GM12878 (cell line): ENCODE measurements at regions not wholly inside any gene's neighbourhood (a gene's known extent, or its start where the extent isn't known, plus 50 kb on each side); places are given as distances from the start of the nearest gene placed in this dataset.

Experiments used
- ATAC-seq: fragments of 200-7000 bp; cut with Tn5 transposase; 3 replicates; pipeline ENCODE4 v1.9.1; 2020; ENCODE audit warnings: mild to moderate bottlenecking, moderate library complexity
- BruUV-seq: library from RNA; stranded (reverse); fragments of 400-500 nt; replicated peaks from 2 replicates; lab custom pipeline; 2021; lab: Mats Ljungman, UMichigan
- CTCF ChIA-PET: fragments of 300-600 bp; sonication (Branson Sonifier 250); formaldehyde crosslinking; extraction: SDS; loops from one replicate; lab custom pipeline; 2021; ENCODE audit warnings: inconsistent platforms; lab: Yijun Ruan, JAX
- POLR2A ChIA-PET: fragments of 350-600 bp; formaldehyde crosslinking; extraction: SDS; loops from one replicate; lab custom pipeline; 2021; ENCODE audit warnings: inconsistent platforms; lab: Charles Lee
- RAD21 ChIA-PET: fragments of 300-600 bp; sonication (Branson Sonifier 250); formaldehyde crosslinking; loops from one replicate; lab custom pipeline; 2023; ENCODE audit warnings: antibody characterized with exemption; ENCODE audit not compliant: unreplicated experiment; lab: Charles Lee
- SMC1A ChIA-PET: fragments of 300-600 bp; sonication (Branson Sonifier 250); formaldehyde crosslinking; loops from one replicate; lab custom pipeline; 2023; ENCODE audit not compliant: unreplicated experiment, uncharacterized antibody; lab: Charles Lee
- DNase-seq: peaks from one replicate; pipeline ENCODE4 v3.0.0-alpha.2; 2011; ENCODE audit warnings: low read depth, low spot score
- FAIRE-seq: peaks from 3 replicates; lab custom pipeline; 2011; peaks lifted over from hg19 to GRCh38; lab: Jason Lieb, UNC
- H2AFZ ChIP-seq: 2 replicates; pipeline ENCODE4 v1.6.0; 2011; ENCODE audit warnings: low read depth, low read length, control low read depth; ENCODE audit not compliant: control insufficient read depth
- H3K27ac ChIP-seq: 2 replicates; pipeline ENCODE4 v1.5.1; 2011; ENCODE audit warnings: control low read depth; ENCODE audit not compliant: control insufficient read depth, insufficient read depth
- H3K27me3 ChIP-seq, 2 experiments: replicated peaks in 1 of 2; 2 replicates each; pipeline versions ENCODE4 v1.6.0 to v1.6.1; 2011; ENCODE audit warnings: low read length in 1 of 2; ENCODE audit not compliant: control insufficient read depth in 2 of 2, insufficient read depth in 2 of 2
- H3K36me3 ChIP-seq, 2 experiments: 2 replicates each; pipeline ENCODE4 v1.5.1; 2011; ENCODE audit warnings: low read length in 1 of 2; ENCODE audit not compliant: control insufficient read depth in 2 of 2, insufficient read depth in 2 of 2
- H3K4me1 ChIP-seq: 2 replicates; pipeline ENCODE4 v1.6.1; 2011; ENCODE audit warnings: mild to moderate bottlenecking, low read length, moderate library complexity, mixed read lengths; ENCODE audit not compliant: control insufficient read depth, insufficient read depth
- H3K4me2 ChIP-seq: 2 replicates; pipeline ENCODE4 v1.6.0; 2011; ENCODE audit warnings: control low read depth; ENCODE audit not compliant: control insufficient read depth, insufficient read depth
- H3K4me3 ChIP-seq: fragments of 200-600 bp; sonication (generic); 2 replicates; pipeline ENCODE4 v1.5.1; 2016
- H3K79me2 ChIP-seq: 2 replicates; pipeline ENCODE4 v1.6.0; 2011; ENCODE audit warnings: low read length; ENCODE audit not compliant: control insufficient read depth, insufficient read depth
- H3K9ac ChIP-seq: 2 replicates; pipeline ENCODE4 v1.8.0; 2011; ENCODE audit warnings: low read length, control low read depth, mixed read lengths; ENCODE audit not compliant: control insufficient read depth, insufficient read depth
- H3K9me3 ChIP-seq: replicated peaks from 3 replicates; pipeline ENCODE4 v1.5.1; 2011; ENCODE audit warnings: mild to moderate bottlenecking, low read length; ENCODE audit not compliant: control insufficient read depth, insufficient read depth
- H4K20me1 ChIP-seq: 2 replicates; pipeline ENCODE4 v1.6.0; 2011; ENCODE audit not compliant: control insufficient read depth, insufficient read depth
- BCL11A ChIP-seq: IDR thresholded peaks from 2 replicates; pipeline ENCODE4 v1.6.1; 2011; ENCODE audit warnings: low read depth, low read length
- BMI1 ChIP-seq: fragments of 450-650 bp; IDR thresholded peaks from 2 replicates; pipeline ENCODE4 v1.6.1; 2016; ENCODE audit warnings: mild to moderate bottlenecking, moderate library complexity, borderline replicate concordance
- KDM1A ChIP-seq: fragments of 200-600 bp; sonication (generic); IDR thresholded peaks from 2 replicates; pipeline ENCODE4 v1.6.1; 2016; ENCODE audit warnings: borderline replicate concordance
- MEF2A ChIP-seq: IDR thresholded peaks from 2 replicates; pipeline ENCODE4 v1.6.1; 2011; ENCODE audit warnings: low read depth, mild to moderate bottlenecking, low read length, moderate library complexity; ENCODE audit not compliant: insufficient read depth
- NFYB ChIP-seq: IDR thresholded peaks from 2 replicates; pipeline ENCODE4 v1.6.1; 2011; ENCODE audit warnings: low read depth, mild to moderate bottlenecking, low read length, improper control_type of control experiment, moderate library complexity; ENCODE audit not compliant: insufficient read depth
- POLR2AphosphoS2 ChIP-seq: IDR thresholded peaks from 2 replicates; pipeline ENCODE4 v1.6.1; 2011; ENCODE audit warnings: low read depth, mild to moderate bottlenecking, low read length, improper control_type of control experiment, moderate library complexity
- RAD51 ChIP-seq: fragments of 450-650 bp; IDR thresholded peaks from 2 replicates; pipeline ENCODE4 v1.6.1; 2016; ENCODE audit warnings: moderate library complexity, mild to moderate bottlenecking, inconsistent platforms
- RB1 ChIP-seq: fragments of 450-650 bp; formaldehyde crosslinking; IDR thresholded peaks from 2 replicates; pipeline ENCODE4 v1.6.1; 2017; ENCODE audit warnings: mild to moderate bottlenecking, borderline replicate concordance
- SIX5 ChIP-seq: IDR thresholded peaks from 2 replicates; pipeline ENCODE4 v1.6.1; 2011; ENCODE audit warnings: mild to moderate bottlenecking, low read depth, low read length, moderate library complexity; ENCODE audit not compliant: severe bottlenecking
- SMARCA5 ChIP-seq: fragments of 450-650 bp; IDR thresholded peaks from 2 replicates; pipeline ENCODE4 v1.6.1; 2017; ENCODE audit warnings: mild to moderate bottlenecking
- STAT3 ChIP-seq: IDR thresholded peaks from 2 replicates; pipeline ENCODE4 v1.6.1; 2011; ENCODE audit warnings: low read depth, low read length, improper control_type of control experiment
- ZNF217 ChIP-seq: fragments of 450-650 bp; IDR thresholded peaks from 2 replicates; pipeline ENCODE4 v1.6.1; 2017; ENCODE audit warnings: antibody characterized with exemption, mild to moderate bottlenecking
- ZSCAN29 ChIP-seq: fragments of 450-650 bp; IDR thresholded peaks from 2 replicates; pipeline ENCODE4 v1.6.1; 2017; ENCODE audit warnings: mild to moderate bottlenecking, moderate library complexity
- WGBS: methylation state at CpG from one replicate; pipeline ENCODE4 v1.1.6; 2016; ENCODE audit warnings: low lambda C conversion rate; ENCODE audit not compliant: insufficient replicate concordance, insufficient coverage; ENCODE audit errors: missing lambda C conversion rate; 5-methylcytosine and 5-hydroxymethylcytosine counted together
- in situ Hi-C: fragments of 300-500 bp; cut with MboI; formaldehyde crosslinking; loops from 9 replicates; pipeline ENCODE4 v1.14.3; 2018; ENCODE audit warnings: mixed read lengths
- intact Hi-C: fragments of 100-400 bp; cut with micrococcal nuclease; formaldehyde crosslinking; loops from one replicate; pipeline ENCODE4 v1.14.2; 2022; ENCODE audit not compliant: unreplicated experiment
- TF ChIP-seq, protein P1 (sequence below): IDR thresholded peaks from 2 replicates; pipeline ENCODE4 v1.6.1; 2012; ENCODE audit warnings: low read depth, low read length, improper control_type of control experiment
- TF ChIP-seq, protein P2 (sequence below): fragments of 150-350 bp; IDR thresholded peaks from 2 replicates; pipeline ENCODE4 v1.6.1; 2016; ENCODE audit warnings: low read depth, low read length
- TF ChIP-seq, protein P3 (sequence below): fragments of 450-650 bp; IDR thresholded peaks from 2 replicates; pipeline ENCODE4 v1.6.1; 2017; ENCODE audit warnings: mild to moderate bottlenecking, moderate library complexity

DNA sequence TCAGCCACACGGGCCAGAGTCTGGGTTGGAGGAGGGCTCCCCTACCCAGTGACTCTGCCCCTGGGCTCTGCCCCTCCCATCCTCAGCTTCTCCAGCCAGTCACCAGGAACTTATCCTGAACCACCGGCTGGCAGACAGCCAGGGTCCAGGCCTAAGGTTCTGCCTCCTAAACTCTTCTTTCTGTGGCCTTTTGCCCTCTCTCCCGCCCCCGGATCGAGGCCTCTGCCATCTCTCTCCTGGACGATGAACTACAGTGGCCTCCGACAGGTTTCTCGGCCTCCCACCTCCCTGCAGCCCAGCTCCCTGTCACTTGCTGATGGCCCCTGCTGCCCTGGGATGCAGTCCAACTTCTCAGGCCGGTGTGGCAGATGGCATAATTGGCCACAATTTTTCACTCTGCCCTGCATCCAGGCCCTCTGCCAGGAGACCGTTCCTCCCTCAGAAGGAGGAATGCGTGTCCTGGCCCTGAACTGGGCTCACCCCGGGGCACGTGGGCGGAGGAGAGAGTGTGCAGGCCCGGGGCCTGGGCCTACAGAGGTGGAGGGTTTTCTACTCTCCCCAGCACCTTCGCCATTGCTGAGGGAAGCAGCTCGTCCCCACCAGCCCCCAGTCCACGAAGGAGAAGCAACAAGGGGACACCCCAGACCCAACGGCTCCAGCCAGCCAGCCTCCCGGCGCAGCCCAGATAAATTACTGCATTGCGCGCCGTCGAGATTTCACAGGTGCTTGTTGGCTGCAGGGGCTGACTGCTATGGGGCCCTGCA lies 81.9 kb upstream of the LRPAP1 start:
- intact Hi-C loops (no loop called here), in situ Hi-C loops (no loop called here)
- no peak overlapping the region for H3K4me2 ChIP-seq
- FAIRE-seq (no peak), DNase-seq (no peak), ATAC-seq (no peak)
- no peaks in the 10 kb centered on the region for H3K4me1 ChIP-seq
- ChIA-PET RAD21 (no interaction called here), CTCF (no interaction called here), POLR2A (no interaction called here), SMC1A (no interaction called here)
- H3K36me3 ChIP-seq: no peaks in the 10 kb centered on the region
- no peaks in the 10 kb centered on the region for H3K79me2 ChIP-seq
- no peaks in the 10 kb centered on the region for H3K27me3 ChIP-seq
- 50% methylated on average over 25 of the region's 25 CpGs for WGBS
- no peak overlapping the region for H3K9ac ChIP-seq
- no TSS peak for BruUV-seq
- H3K4me3 ChIP-seq: no peak overlapping the region
- H3K27ac ChIP-seq: no peak overlapping the region
- H2AFZ ChIP-seq: no peak overlapping the region
- H3K9me3 ChIP-seq: no peaks in the 10 kb centered on the region; the same call in 2 of the 3 replicates
- no peaks in the 10 kb centered on the region for H4K20me1 ChIP-seq
- no peak for TF ChIP-seq BCL11A
- no peak for TF ChIP-seq BMI1
- no peak for TF ChIP-seq POLR2AphosphoS2
- no peak for TF ChIP-seq ZNF217
- TF ChIP-seq ZSCAN29: no peak
- TF ChIP-seq STAT3: no peak
- TF ChIP-seq RAD51: no peak
- TF ChIP-seq, protein P1, sequence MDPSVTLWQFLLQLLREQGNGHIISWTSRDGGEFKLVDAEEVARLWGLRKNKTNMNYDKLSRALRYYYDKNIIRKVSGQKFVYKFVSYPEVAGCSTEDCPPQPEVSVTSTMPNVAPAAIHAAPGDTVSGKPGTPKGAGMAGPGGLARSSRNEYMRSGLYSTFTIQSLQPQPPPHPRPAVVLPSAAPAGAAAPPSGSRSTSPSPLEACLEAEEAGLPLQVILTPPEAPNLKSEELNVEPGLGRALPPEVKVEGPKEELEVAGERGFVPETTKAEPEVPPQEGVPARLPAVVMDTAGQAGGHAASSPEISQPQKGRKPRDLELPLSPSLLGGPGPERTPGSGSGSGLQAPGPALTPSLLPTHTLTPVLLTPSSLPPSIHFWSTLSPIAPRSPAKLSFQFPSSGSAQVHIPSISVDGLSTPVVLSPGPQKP: no peak
- TF ChIP-seq, protein P2, sequence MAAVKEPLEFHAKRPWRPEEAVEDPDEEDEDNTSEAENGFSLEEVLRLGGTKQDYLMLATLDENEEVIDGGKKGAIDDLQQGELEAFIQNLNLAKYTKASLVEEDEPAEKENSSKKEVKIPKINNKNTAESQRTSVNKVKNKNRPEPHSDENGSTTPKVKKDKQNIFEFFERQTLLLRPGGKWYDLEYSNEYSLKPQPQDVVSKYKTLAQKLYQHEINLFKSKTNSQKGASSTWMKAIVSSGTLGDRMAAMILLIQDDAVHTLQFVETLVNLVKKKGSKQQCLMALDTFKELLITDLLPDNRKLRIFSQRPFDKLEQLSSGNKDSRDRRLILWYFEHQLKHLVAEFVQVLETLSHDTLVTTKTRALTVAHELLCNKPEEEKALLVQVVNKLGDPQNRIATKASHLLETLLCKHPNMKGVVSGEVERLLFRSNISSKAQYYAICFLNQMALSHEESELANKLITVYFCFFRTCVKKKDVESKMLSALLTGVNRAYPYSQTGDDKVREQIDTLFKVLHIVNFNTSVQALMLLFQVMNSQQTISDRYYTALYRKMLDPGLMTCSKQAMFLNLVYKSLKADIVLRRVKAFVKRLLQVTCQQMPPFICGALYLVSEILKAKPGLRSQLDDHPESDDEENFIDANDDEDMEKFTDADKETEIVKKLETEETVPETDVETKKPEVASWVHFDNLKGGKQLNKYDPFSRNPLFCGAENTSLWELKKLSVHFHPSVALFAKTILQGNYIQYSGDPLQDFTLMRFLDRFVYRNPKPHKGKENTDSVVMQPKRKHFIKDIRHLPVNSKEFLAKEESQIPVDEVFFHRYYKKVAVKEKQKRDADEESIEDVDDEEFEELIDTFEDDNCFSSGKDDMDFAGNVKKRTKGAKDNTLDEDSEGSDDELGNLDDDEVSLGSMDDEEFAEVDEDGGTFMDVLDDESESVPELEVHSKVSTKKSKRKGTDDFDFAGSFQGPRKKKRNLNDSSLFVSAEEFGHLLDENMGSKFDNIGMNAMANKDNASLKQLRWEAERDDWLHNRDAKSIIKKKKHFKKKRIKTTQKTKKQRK: no peak
- TF ChIP-seq, protein P3, sequence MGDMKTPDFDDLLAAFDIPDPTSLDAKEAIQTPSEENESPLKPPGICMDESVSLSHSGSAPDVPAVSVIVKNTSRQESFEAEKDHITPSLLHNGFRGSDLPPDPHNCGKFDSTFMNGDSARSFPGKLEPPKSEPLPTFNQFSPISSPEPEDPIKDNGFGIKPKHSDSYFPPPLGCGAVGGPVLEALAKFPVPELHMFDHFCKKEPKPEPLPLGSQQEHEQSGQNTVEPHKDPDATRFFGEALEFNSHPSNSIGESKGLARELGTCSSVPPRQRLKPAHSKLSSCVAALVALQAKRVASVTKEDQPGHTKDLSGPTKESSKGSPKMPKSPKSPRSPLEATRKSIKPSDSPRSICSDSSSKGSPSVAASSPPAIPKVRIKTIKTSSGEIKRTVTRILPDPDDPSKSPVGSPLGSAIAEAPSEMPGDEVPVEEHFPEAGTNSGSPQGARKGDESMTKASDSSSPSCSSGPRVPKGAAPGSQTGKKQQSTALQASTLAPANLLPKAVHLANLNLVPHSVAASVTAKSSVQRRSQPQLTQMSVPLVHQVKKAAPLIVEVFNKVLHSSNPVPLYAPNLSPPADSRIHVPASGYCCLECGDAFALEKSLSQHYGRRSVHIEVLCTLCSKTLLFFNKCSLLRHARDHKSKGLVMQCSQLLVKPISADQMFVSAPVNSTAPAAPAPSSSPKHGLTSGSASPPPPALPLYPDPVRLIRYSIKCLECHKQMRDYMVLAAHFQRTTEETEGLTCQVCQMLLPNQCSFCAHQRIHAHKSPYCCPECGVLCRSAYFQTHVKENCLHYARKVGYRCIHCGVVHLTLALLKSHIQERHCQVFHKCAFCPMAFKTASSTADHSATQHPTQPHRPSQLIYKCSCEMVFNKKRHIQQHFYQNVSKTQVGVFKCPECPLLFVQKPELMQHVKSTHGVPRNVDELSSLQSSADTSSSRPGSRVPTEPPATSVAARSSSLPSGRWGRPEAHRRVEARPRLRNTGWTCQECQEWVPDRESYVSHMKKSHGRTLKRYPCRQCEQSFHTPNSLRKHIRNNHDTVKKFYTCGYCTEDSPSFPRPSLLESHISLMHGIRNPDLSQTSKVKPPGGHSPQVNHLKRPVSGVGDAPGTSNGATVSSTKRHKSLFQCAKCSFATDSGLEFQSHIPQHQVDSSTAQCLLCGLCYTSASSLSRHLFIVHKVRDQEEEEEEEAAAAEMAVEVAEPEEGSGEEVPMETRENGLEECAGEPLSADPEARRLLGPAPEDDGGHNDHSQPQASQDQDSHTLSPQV: no peak
- TF ChIP-seq RB1: no peak
- no peak for TF ChIP-seq KDM1A
- TF ChIP-seq MEF2A: no peak
- TF ChIP-seq NFYB: no peak
- no peak for TF ChIP-seq SMARCA5
- no peak for TF ChIP-seq SIX5
